LNCaP clone FGC (cell line): ENCODE measurements at regions not wholly inside any gene's neighbourhood (a gene's known extent, or its start where the extent isn't known, plus 50 kb on each side); places are given as distances from the start of the nearest gene placed in this dataset.

Experiments used
- DNase-seq: peaks from one replicate; pipeline ENCODE4 v3.0.0-alpha.2; 2011; ENCODE audit warnings: low read depth
- H3K4me3 ChIP-seq: 2 replicates; pipeline ENCODE4 v1.5.1; 2011; ENCODE audit warnings: mild to moderate bottlenecking, low read depth, low read length, control low read depth
- CTCF ChIP-seq: IDR thresholded peaks from 2 replicates; pipeline ENCODE4 v1.5.1; 2012; ENCODE audit warnings: mild to moderate bottlenecking; ENCODE audit not compliant: control insufficient read depth, insufficient read depth; ENCODE audit errors: extremely low read depth

- no peak overlapping the region for H3K4me3 ChIP-seq
- no peak for TF ChIP-seq CTCF
- no peak for DNase-seq
Observed at GRCh38 chr16:79792664-79793351, 192.3 kb upstream of the MAF start.

- no peak for TF ChIP-seq CTCF
- DNase-seq, result no peak
- H3K4me3 ChIP-seq, result no peak overlapping the region
Observed at GRCh38 chr16:79792076-79792475, 191.5 kb upstream of the MAF start.

- H3K4me3 ChIP-seq, result no peak overlapping the region
- DNase-seq, result no peak
- no peak for TF ChIP-seq CTCF
Observed at GRCh38 chr16:79790854-79791253, 190.3 kb upstream of the MAF start.

GRCh38 chr16:79788949-79789348 is 188.4 kb upstream of the MAF start:
- TF ChIP-seq CTCF, result no peak
- H3K4me3 ChIP-seq, result no peak overlapping the region
- DNase-seq, result no peak

GRCh38 chr16:79786389-79786788 is 185.9 kb upstream of the MAF start:
- no peak for DNase-seq
- TF ChIP-seq CTCF, result no peak

GRCh38 chr16:79784007-79784406 is 183.5 kb upstream of the MAF start:
- no peak for DNase-seq
- no peak overlapping the region for H3K4me3 ChIP-seq
- no peak for TF ChIP-seq CTCF

More at GRCh38 chr16:79786389-79786788, 185.9 kb upstream of the MAF start:
- H3K4me3 ChIP-seq, result no peak overlapping the region

- H3K4me3 ChIP-seq, result no peak overlapping the region
- TF ChIP-seq CTCF, result no peak
- DNase-seq, result no peak
Observed at GRCh38 chr16:79777679-79778078, 177.1 kb upstream of the MAF start.
